Stimulated activated naive CD8-positive, alpha-beta T cell treated with anti-CD3 and anti-CD28 coated beads, Interleukin-15, amount 100 ng/mL, for 72 hours (primary cell): ENCODE measurements at regions not wholly inside any gene's neighbourhood (a gene's known extent, or its start where the extent isn't known, plus 50 kb on each side); places are given as distances from the start of the nearest gene placed in this dataset.
"Not testable (repeated sequence)": the region's sequence is repeated elsewhere in the genome, so short reads cannot be mapped to it uniquely, and the experiment has no call there.

Source experiments
- ATAC-seq: fragments of 150-1000 bp; cut with Tn5 transposase; 2 replicates; pipeline ENCODE4 v1.10.0; 2021; ENCODE audit warnings: mild to moderate bottlenecking, moderate library complexity
- DNase-seq, 2 donors: peaks; one replicate each; pipeline ENCODE4 v3.0.0; 2021 to 2022
- H3K27ac Mint-ChIP-seq, 2 donors: one replicate each; pipeline ENCODE4 v1.8.0; 2022; ENCODE audit warnings: mild to moderate bottlenecking in 2 of 2, mixed read lengths in 2 of 2, moderate library complexity in 2 of 2
- H3K27me3 Mint-ChIP-seq: one replicate; pipeline ENCODE4 v1.8.0; 2022; ENCODE audit warnings: mixed read lengths
- H3K4me1 Mint-ChIP-seq: one replicate; pipeline ENCODE4 v1.8.0; 2022; ENCODE audit warnings: mild to moderate bottlenecking, mixed read lengths
- H3K4me3 Mint-ChIP-seq, 2 donors: one replicate each; pipeline ENCODE4 v1.8.0; 2022; ENCODE audit warnings: mild to moderate bottlenecking in 2 of 2, mixed read lengths in 2 of 2, moderate library complexity in 1 of 2
- H3K9me3 Mint-ChIP-seq, 2 donors: one replicate each; pipeline ENCODE4 v1.8.0; 2022; ENCODE audit warnings: mixed read lengths in 2 of 2

GRCh38 chr21:25181690-25182089 lies 425.6 kb downstream of the MRPL39 start:
- ATAC-seq, DNase-seq, H3K27ac Mint-ChIP-seq, H3K27me3 Mint-ChIP-seq, H3K4me1 Mint-ChIP-seq, H3K9me3 Mint-ChIP-seq, H3K4me3 Mint-ChIP-seq: not testable (repeated sequence)

GRCh38 chr21:25179116-25179515 lies 428.2 kb downstream of the MRPL39 start:
- DNase-seq: no peak
- H3K9me3 Mint-ChIP-seq: no peaks in the 10 kb centered on the region
- H3K27ac Mint-ChIP-seq: no peak overlapping the region
- no peaks in the 10 kb centered on the region for H3K27me3 Mint-ChIP-seq
- H3K4me3 Mint-ChIP-seq: no peak overlapping the region
- no peak for ATAC-seq
- H3K4me1 Mint-ChIP-seq: no peaks in the 10 kb centered on the region

GRCh38 chr21:25176637-25177412 lies 430.5 kb downstream of the MRPL39 start:
- H3K27ac Mint-ChIP-seq: no peak overlapping the region
- DNase-seq (no peak), ATAC-seq (no peak)
- no peaks in the 10 kb centered on the region for H3K27me3 Mint-ChIP-seq
- H3K4me3 Mint-ChIP-seq: no peak overlapping the region
- no peaks in the 10 kb centered on the region for H3K4me1 Mint-ChIP-seq
- no peaks in the 10 kb centered on the region for H3K9me3 Mint-ChIP-seq

- Mint-ChIP-seq H3K4me1 (no peaks in the 10 kb centered on the region), H3K9me3 (peaks cover 0 to 5% of the 10 kb centered on the region in 2 donors), H3K4me3 (no peak overlapping the region), H3K27me3 (no peaks in the 10 kb centered on the region), H3K27ac (no peak overlapping the region)
- ATAC-seq (no peak), DNase-seq (no peak)
Observed at GRCh38 chr21:25175938-25176337, 431.3 kb downstream of the MRPL39 start.

- H3K9me3 Mint-ChIP-seq: peaks cover 19 to 22% of the 10 kb centered on the region in 2 donors
- H3K4me1 Mint-ChIP-seq: no peaks in the 10 kb centered on the region
- H3K27ac Mint-ChIP-seq: no peak overlapping the region
- ATAC-seq (no peak), DNase-seq (no peak)
- H3K4me3 Mint-ChIP-seq: no peak overlapping the region
- no peaks in the 10 kb centered on the region for H3K27me3 Mint-ChIP-seq
Observed at GRCh38 chr21:25171438-25171837, 435.8 kb downstream of the MRPL39 start.

GRCh38 chr21:25170681-25171080 lies 436.6 kb downstream of the MRPL39 start:
- Mint-ChIP-seq H3K9me3 (peaks cover 19 to 22% of the 10 kb centered on the region in 2 donors), H3K4me1 (no peaks in the 10 kb centered on the region), H3K27me3 (no peaks in the 10 kb centered on the region), H3K4me3 (no peak overlapping the region), H3K27ac (no peak overlapping the region)
- ATAC-seq: no peak
- DNase-seq: no peak

GRCh38 chr21:25169370-25169769 lies 437.9 kb downstream of the MRPL39 start:
- H3K9me3 Mint-ChIP-seq: peaks cover 19 to 22% of the 10 kb centered on the region in 2 donors
- H3K4me3 Mint-ChIP-seq: no peak overlapping the region
- DNase-seq (no peak), ATAC-seq (no peak)
- H3K4me1 Mint-ChIP-seq: no peaks in the 10 kb centered on the region
- H3K27me3 Mint-ChIP-seq: no peaks in the 10 kb centered on the region
- H3K27ac Mint-ChIP-seq: no peak overlapping the region

GRCh38 chr21:25166904-25167303 lies 440.4 kb downstream of the MRPL39 start:
- ATAC-seq, H3K4me1 Mint-ChIP-seq, H3K27ac Mint-ChIP-seq, DNase-seq, H3K4me3 Mint-ChIP-seq, H3K27me3 Mint-ChIP-seq: not testable (repeated sequence)
- H3K9me3 Mint-ChIP-seq: peaks cover 23 to 26% of the 10 kb centered on the region in 2 donors

- ATAC-seq (no peak), DNase-seq (no peak)
- Mint-ChIP-seq H3K27ac (no peak overlapping the region), H3K4me3 (no peak overlapping the region), H3K9me3 (peaks cover 4 to 11% of the 10 kb centered on the region in 2 donors), H3K4me1 (no peaks in the 10 kb centered on the region), H3K27me3 (no peaks in the 10 kb centered on the region)
Observed at GRCh38 chr21:25161571-25161970, 445.7 kb downstream of the MRPL39 start.

- not testable (repeated sequence) for H3K9me3 Mint-ChIP-seq, H3K27me3 Mint-ChIP-seq, DNase-seq, H3K27ac Mint-ChIP-seq, H3K4me1 Mint-ChIP-seq, H3K4me3 Mint-ChIP-seq, ATAC-seq
Observed at GRCh38 chr21:25155020-25155419, 452.3 kb downstream of the MRPL39 start.

- no peak for ATAC-seq
- H3K27me3 Mint-ChIP-seq: no peaks in the 10 kb centered on the region
Observed at GRCh38 chr21:25149022-25149421, 458.3 kb downstream of the MRPL39 start.

GRCh38 chr21:25139414-25139813 lies 467.9 kb downstream of the MRPL39 start:
- H3K4me3 Mint-ChIP-seq: no peak overlapping the region
- no peaks in the 10 kb centered on the region for H3K9me3 Mint-ChIP-seq
- H3K27ac Mint-ChIP-seq: no peak overlapping the region
- no peaks in the 10 kb centered on the region for H3K27me3 Mint-ChIP-seq
- no peak for DNase-seq
- H3K4me1 Mint-ChIP-seq: no peaks in the 10 kb centered on the region
- ATAC-seq: no peak

More at GRCh38 chr21:25149022-25149421, 458.3 kb downstream of the MRPL39 start:
- DNase-seq: no peak
- H3K4me3 Mint-ChIP-seq: no peak overlapping the region
- H3K9me3 Mint-ChIP-seq: peaks cover 0 to 8% of the 10 kb centered on the region in 2 donors
- H3K27ac Mint-ChIP-seq: no peak overlapping the region
- H3K4me1 Mint-ChIP-seq: no peaks in the 10 kb centered on the region

- no peak for ATAC-seq
- Mint-ChIP-seq H3K27me3 (no peaks in the 10 kb centered on the region), H3K9me3 (no peaks in the 10 kb centered on the region), H3K4me1 (no peaks in the 10 kb centered on the region), H3K4me3 (no peak overlapping the region), H3K27ac (no peak overlapping the region)
- DNase-seq: no peak
Observed at GRCh38 chr21:25133939-25134338, 473.3 kb downstream of the MRPL39 start.

GRCh38 chr21:25127811-25128210 lies 479.5 kb downstream of the MRPL39 start:
- DNase-seq (no peak), ATAC-seq (no peak)
- no peaks in the 10 kb centered on the region for H3K9me3 Mint-ChIP-seq
- H3K27ac Mint-ChIP-seq: no peak overlapping the region
- H3K4me1 Mint-ChIP-seq: no peaks in the 10 kb centered on the region
- no peak overlapping the region for H3K4me3 Mint-ChIP-seq
- no peaks in the 10 kb centered on the region for H3K27me3 Mint-ChIP-seq

GRCh38 chr21:25127007-25127406 lies 480.3 kb downstream of the MRPL39 start:
- ATAC-seq (no peak), DNase-seq (no peak)
- Mint-ChIP-seq H3K4me1 (no peaks in the 10 kb centered on the region), H3K27me3 (no peaks in the 10 kb centered on the region), H3K9me3 (no peaks in the 10 kb centered on the region), H3K4me3 (no peak overlapping the region), H3K27ac (no peak overlapping the region)

- H3K4me3 Mint-ChIP-seq: no peak overlapping the region
- H3K9me3 Mint-ChIP-seq: peaks cover 2% of the 10 kb centered on the region in 2 donors
- no peak overlapping the region for H3K27ac Mint-ChIP-seq
- ATAC-seq (no peak), DNase-seq (no peak)
- no peaks in the 10 kb centered on the region for H3K27me3 Mint-ChIP-seq
- H3K4me1 Mint-ChIP-seq: no peaks in the 10 kb centered on the region
Observed at GRCh38 chr21:25126564-25126963, 480.7 kb downstream of the MRPL39 start.

GRCh38 chr21:25118648-25119047 lies 488.6 kb downstream of the MRPL39 start:
- DNase-seq (no peak), ATAC-seq (no peak)
- Mint-ChIP-seq H3K4me1 (no peaks in the 10 kb centered on the region), H3K9me3 (peaks cover 8 to 13% of the 10 kb centered on the region in 2 donors), H3K4me3 (no peak overlapping the region), H3K27ac (no peak overlapping the region), H3K27me3 (no peaks in the 10 kb centered on the region)
